A549 (cell line): ENCODE measurements at regions not wholly inside any gene's neighbourhood (a gene's known extent, or its start where the extent isn't known, plus 50 kb on each side); places are given as distances from the start of the nearest gene placed in this dataset.
"Not testable (repeated sequence)": the region's sequence is repeated elsewhere in the genome, so short reads cannot be mapped to it uniquely, and the experiment has no call there.

Experiments
- ATAC-seq, 2 experiments: fragments of 200-7000 bp in 1 of 2; fragments of >200 bp in 1 of 2; cut with Nextera tagmentation in 1 of 2; cut with Tn5 transposase in 1 of 2; 3 replicates each; pipeline versions ENCODE4 v1.8.0 to v1.9.1; 2018 to 2020; ENCODE audit warnings: mild to moderate bottlenecking in 1 of 2, moderate library complexity in 1 of 2
- CTCF ChIA-PET: fragments of 300-600 bp; sonication (Branson Sonifier 250); formaldehyde crosslinking; extraction: SDS; loops from one replicate; lab custom pipeline; 2021; ENCODE audit warnings: antibody characterized with exemption, inconsistent platforms; lab: Yijun Ruan, JAX
- POLR2A ChIA-PET: fragments of 350-600 bp; formaldehyde crosslinking; extraction: SDS; loops from one replicate; lab custom pipeline; 2021; ENCODE audit warnings: antibody characterized with exemption, inconsistent platforms; lab: Yijun Ruan, JAX
- DNase-seq, 2 experiments: peaks; one replicate each; pipeline versions ENCODE4 v3.0.0 to v3.0.0-alpha.2; 2011 to 2016; ENCODE audit warnings: low read depth in 1 of 2, low spot score in 1 of 2
- FAIRE-seq: peaks from 2 replicates; lab custom pipeline; 2011; peaks lifted over from hg19 to GRCh38; lab: Jason Lieb, UNC
- H3K27ac ChIP-seq, 2 experiments: fragments of >200 bp; sonication (Bioruptor Twin); formaldehyde crosslinking; 3 replicates each; pipeline ENCODE4 v1.5.1; 2016 to 2017
- H3K4me1 ChIP-seq: fragments of >200 bp; sonication (Bioruptor Twin); formaldehyde crosslinking; 3 replicates; pipeline ENCODE4 v1.6.1; 2016
- H3K4me2 ChIP-seq: fragments of >200 bp; sonication (Bioruptor Twin); formaldehyde crosslinking; 3 replicates; pipeline ENCODE4 v1.6.1; 2016
- H3K4me3 ChIP-seq: fragments of >200 bp; sonication (Bioruptor Twin); formaldehyde crosslinking; 3 replicates; pipeline ENCODE4 v1.5.1; 2016
- H3K9me3 ChIP-seq: fragments of >200 bp; sonication (Bioruptor Twin); formaldehyde crosslinking; 3 replicates; pipeline ENCODE4 v1.6.1; 2016
- BHLHE40 ChIP-seq: IDR thresholded peaks from 2 replicates; pipeline ENCODE4 v1.6.1; 2012; ENCODE audit warnings: low read depth, low read length, inconsistent platforms
- CBX8 ChIP-seq: fragments of 200-600 bp; sonication (generic); IDR thresholded peaks from 2 replicates; pipeline ENCODE4 v1.6.1; 2016
- CEBPB ChIP-seq, 2 experiments: fragments of >200 bp in 1 of 2; sonication (Bioruptor Twin) in 1 of 2; formaldehyde crosslinking in 1 of 2; IDR thresholded peaks; 2 replicates each; pipeline ENCODE4 v1.6.1; 2012 to 2016
- CHD2 ChIP-seq: fragments of 150-350 bp; IDR thresholded peaks from 2 replicates; pipeline ENCODE4 v1.6.1; 2014; ENCODE audit warnings: low read length; ENCODE audit not compliant: partially characterized antibody
- EHF ChIP-seq: fragments of 250-450 bp; sonication (Bioruptor Pico); IDR thresholded peaks from 2 replicates; pipeline ENCODE4 v1.5.0; 2020; ENCODE audit warnings: mild to moderate bottlenecking
- HOXA7 ChIP-seq: fragments of 250-450 bp; sonication (Bioruptor Pico); IDR thresholded peaks from 2 replicates; pipeline ENCODE4 v1.5.0; 2020; ENCODE audit warnings: mild to moderate bottlenecking, moderate library complexity
- HOXB13 ChIP-seq: fragments of 250-450 bp; sonication (Bioruptor Pico); IDR thresholded peaks from 2 replicates; pipeline ENCODE4 v1.5.0; 2020; ENCODE audit warnings: low read depth, mild to moderate bottlenecking, moderate library complexity
- JUN ChIP-seq, 2 experiments: fragments of >200 bp; sonication (Bioruptor Twin); formaldehyde crosslinking; IDR thresholded peaks; 2 replicates in 1 of 2; 3 replicates in 1 of 2; pipeline ENCODE4 v1.6.1; 2016 to 2017
- KDM1A ChIP-seq: fragments of 200-600 bp; sonication (generic); IDR thresholded peaks from 2 replicates; pipeline ENCODE4 v1.6.1; 2016; ENCODE audit warnings: low read depth, mild to moderate bottlenecking
- MAFK ChIP-seq: fragments of 450-650 bp; IDR thresholded peaks from 2 replicates; pipeline ENCODE4 v1.6.1; 2014; ENCODE audit not compliant: partially characterized antibody
- NFE2L2 ChIP-seq: fragments of 150-350 bp; conservative IDR thresholded peaks from 2 replicates; pipeline ENCODE4 v1.6.1; 2014; ENCODE audit warnings: low read length
- NPAS2 ChIP-seq: fragments of 250-450 bp; sonication (Bioruptor Pico); IDR thresholded peaks from 2 replicates; pipeline ENCODE4 v1.8.0; 2022; ENCODE audit warnings: mild to moderate bottlenecking, moderate library complexity, borderline replicate concordance
- NR3C1 ChIP-seq: fragments of >200 bp; sonication (Bioruptor Twin); formaldehyde crosslinking; IDR thresholded peaks from 3 replicates; pipeline ENCODE4 v1.6.1; 2017
- PHF8 ChIP-seq: fragments of 200-600 bp; sonication (generic); IDR thresholded peaks from 2 replicates; pipeline ENCODE4 v1.6.1; 2016; ENCODE audit warnings: low read depth, mild to moderate bottlenecking, antibody characterized with exemption, moderate library complexity, borderline replicate concordance
- POLR2AphosphoS2 ChIP-seq: conservative IDR thresholded peaks from 2 replicates; pipeline ENCODE4 v1.6.1; 2012; ENCODE audit warnings: low read length, improper control_type of control experiment, inconsistent platforms
- RFX5 ChIP-seq: fragments of 450-650 bp; IDR thresholded peaks from 2 replicates; pipeline ENCODE4 v1.7.1; 2014; ENCODE audit warnings: antibody characterized with exemption, mild to moderate bottlenecking, moderate library complexity
- ZNF302 ChIP-seq: fragments of 250-450 bp; sonication (Bioruptor Pico); IDR thresholded peaks from 2 replicates; pipeline ENCODE4 v1.9.0; 2021; ENCODE audit warnings: inconsistent platforms, mild to moderate bottlenecking, moderate library complexity
- ZSCAN20 ChIP-seq: fragments of 250-450 bp; sonication (Bioruptor Pico); IDR thresholded peaks from 2 replicates; pipeline ENCODE4 v1.8.0; 2022; ENCODE audit warnings: mild to moderate bottlenecking, moderate library complexity
- WGBS: methylation state at CpG from one replicate; pipeline ENCODE4 v1.1.6; 2017; ENCODE audit errors: missing lambda C conversion rate; 5-methylcytosine and 5-hydroxymethylcytosine counted together
- TF ChIP-seq, protein P1 (sequence below): IDR thresholded peaks from 2 replicates; pipeline ENCODE4 v1.6.1; 2012
- TF ChIP-seq, protein P2 (sequence below): fragments of 450-650 bp; IDR thresholded peaks from 2 replicates; pipeline ENCODE4 v1.6.1; 2014; ENCODE audit warnings: antibody characterized with exemption
- TF ChIP-seq, protein P3 (sequence below): fragments of >200 bp; sonication (Bioruptor Twin); formaldehyde crosslinking; IDR thresholded peaks from 3 replicates; pipeline ENCODE4 v1.5.1; 2016

DNA sequence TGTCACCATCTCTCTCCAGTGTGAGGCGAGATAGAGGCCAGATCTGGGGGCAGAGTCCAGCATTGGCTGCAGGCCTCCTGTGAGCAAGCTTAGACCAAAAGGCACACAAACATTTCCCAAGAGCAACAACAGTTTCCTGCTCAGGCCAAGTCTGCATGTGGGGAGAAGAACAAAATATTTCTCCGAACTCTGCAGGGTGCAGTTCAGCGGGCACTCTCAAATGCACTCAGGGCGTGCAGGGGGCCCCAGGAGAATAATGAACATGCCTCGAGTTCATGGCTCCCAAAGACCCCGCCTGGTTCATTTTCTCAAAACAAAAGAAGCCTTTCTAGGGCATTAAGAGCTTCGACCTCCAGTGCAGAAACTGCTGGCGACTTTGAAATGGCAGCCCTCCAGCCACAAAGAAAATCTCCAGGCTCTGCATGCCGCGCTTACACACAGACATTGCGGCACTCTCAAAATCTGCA is 57.8 kb upstream of the HELT start:
- WGBS, result 52% methylated on average over 11 of the region's 11 CpGs
- ChIA-PET CTCF (no interaction called here), POLR2A (no interaction called here)
- FAIRE-seq, result no peak
- TF ChIP-seq ZNF302 (CRISPR knock-in tag), result no peak
- TF ChIP-seq, protein P1, sequence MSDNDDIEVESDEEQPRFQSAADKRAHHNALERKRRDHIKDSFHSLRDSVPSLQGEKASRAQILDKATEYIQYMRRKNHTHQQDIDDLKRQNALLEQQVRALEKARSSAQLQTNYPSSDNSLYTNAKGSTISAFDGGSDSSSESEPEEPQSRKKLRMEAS, result no peak
- no peak for TF ChIP-seq NR3C1
- no peak for TF ChIP-seq PHF8
- TF ChIP-seq JUN (IDR thresholded peaks at IDR 0.05), result no peak
- no peak for TF ChIP-seq CEBPB (IDR thresholded peaks at IDR 0.05)
- TF ChIP-seq ZSCAN20, result no peak
- no peak for TF ChIP-seq HOXB13 (CRISPR knock-in tag)
- no peak for TF ChIP-seq NPAS2 (CRISPR knock-in tag)
- no peak for TF ChIP-seq EHF
- no peak for TF ChIP-seq CBX8
- Histone ChIP-seq H3K9me3 (no peaks in the 10 kb centered on the region), H3K4me3 (no peak overlapping the region), H3K4me1 (no peaks in the 10 kb centered on the region), H3K27ac (no peak overlapping the region), H3K4me2 (no peak overlapping the region)
- no peak for ATAC-seq
- no peak for DNase-seq

- POLR2A ChIA-PET, result no interaction called here
- CTCF ChIA-PET, result no interaction called here
- H3K9me3 ChIP-seq, result no peaks in the 10 kb centered on the region
- H3K4me2 ChIP-seq, result no peak overlapping the region
- FAIRE-seq (no peak), ATAC-seq (peak; percentile 47 to 78; a peak in 4 of 6 replicates), DNase-seq (no peak)
- H3K27ac ChIP-seq, result no peak overlapping the region
- H3K4me1 ChIP-seq, result no peaks in the 10 kb centered on the region
- 36% methylated on average over 8 of the region's 8 CpGs for WGBS
- H3K4me3 ChIP-seq, result no peak overlapping the region
- TF ChIP-seq MAFK (no peak), NFE2L2 (no peak), KDM1A (no peak), RFX5 (no peak), PHF8 (no peak)
- TF ChIP-seq, protein P2, sequence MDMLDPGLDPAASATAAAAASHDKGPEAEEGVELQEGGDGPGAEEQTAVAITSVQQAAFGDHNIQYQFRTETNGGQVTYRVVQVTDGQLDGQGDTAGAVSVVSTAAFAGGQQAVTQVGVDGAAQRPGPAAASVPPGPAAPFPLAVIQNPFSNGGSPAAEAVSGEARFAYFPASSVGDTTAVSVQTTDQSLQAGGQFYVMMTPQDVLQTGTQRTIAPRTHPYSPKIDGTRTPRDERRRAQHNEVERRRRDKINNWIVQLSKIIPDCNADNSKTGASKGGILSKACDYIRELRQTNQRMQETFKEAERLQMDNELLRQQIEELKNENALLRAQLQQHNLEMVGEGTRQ, result no peak
These were observed 56.6 kb upstream of the HELT start for GRCh38 chr4:184961660-184962059.

- ChIA-PET POLR2A (no interaction called here), CTCF (no interaction called here)
- no peak for ATAC-seq
These were observed 56.1 kb upstream of the HELT start for GRCh38 chr4:184962125-184962638.

DNA sequence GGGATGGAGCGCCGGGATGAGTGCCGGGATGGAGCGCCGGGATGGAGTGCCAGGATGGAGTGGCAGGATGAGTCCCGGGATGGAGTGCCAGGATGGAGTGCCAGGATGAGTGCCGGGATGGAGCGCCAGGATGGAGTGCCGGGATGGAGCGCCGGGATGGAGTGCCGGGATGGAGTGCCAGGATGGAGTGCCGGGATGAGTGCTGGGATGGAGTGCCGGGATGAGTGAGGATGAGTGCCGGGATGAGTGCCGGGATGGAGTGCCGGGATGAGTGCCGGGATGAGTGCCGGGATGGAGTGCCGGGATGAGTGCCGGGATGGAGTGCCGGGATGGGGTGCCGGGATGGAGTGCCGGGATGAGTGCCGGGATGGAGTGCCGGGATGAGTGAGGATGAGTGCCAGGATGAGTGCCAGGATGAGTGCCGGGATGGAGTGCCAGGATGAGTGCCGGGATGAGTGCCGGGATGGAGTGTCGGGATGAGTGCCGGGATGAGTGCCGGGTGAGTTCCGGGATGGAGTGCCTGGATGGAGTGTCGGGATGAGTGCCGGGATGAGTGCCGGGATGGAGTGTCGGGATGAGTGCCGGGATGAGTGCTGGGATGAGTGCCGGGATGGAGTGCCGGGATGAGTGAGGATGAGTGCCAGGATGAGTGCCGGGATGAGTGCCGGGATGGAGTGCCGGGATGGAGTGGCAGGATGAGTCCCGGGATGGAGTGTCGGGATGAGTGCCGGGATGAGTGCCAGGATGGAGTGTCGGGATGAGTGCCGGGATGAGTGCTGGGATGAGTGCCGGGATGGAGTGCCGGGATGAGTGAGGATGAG is 52.9 kb upstream of the HELT start:
- 72% methylated on average over 13 of the region's 50 CpGs for WGBS
- H3K4me2 ChIP-seq, CTCF ChIA-PET, H3K27ac ChIP-seq, ATAC-seq, H3K4me1 ChIP-seq, H3K4me3 ChIP-seq, H3K9me3 ChIP-seq, POLR2A ChIA-PET, DNase-seq, FAIRE-seq: not testable (repeated sequence)

More at GRCh38 chr4:184962125-184962638, 56.1 kb upstream of the HELT start:
- no peak overlapping the region for H3K4me2 ChIP-seq
- no peaks in the 10 kb centered on the region for H3K9me3 ChIP-seq
- TF ChIP-seq, protein P3, sequence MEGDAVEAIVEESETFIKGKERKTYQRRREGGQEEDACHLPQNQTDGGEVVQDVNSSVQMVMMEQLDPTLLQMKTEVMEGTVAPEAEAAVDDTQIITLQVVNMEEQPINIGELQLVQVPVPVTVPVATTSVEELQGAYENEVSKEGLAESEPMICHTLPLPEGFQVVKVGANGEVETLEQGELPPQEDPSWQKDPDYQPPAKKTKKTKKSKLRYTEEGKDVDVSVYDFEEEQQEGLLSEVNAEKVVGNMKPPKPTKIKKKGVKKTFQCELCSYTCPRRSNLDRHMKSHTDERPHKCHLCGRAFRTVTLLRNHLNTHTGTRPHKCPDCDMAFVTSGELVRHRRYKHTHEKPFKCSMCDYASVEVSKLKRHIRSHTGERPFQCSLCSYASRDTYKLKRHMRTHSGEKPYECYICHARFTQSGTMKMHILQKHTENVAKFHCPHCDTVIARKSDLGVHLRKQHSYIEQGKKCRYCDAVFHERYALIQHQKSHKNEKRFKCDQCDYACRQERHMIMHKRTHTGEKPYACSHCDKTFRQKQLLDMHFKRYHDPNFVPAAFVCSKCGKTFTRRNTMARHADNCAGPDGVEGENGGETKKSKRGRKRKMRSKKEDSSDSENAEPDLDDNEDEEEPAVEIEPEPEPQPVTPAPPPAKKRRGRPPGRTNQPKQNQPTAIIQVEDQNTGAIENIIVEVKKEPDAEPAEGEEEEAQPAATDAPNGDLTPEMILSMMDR, result no peak
- TF ChIP-seq RFX5 (no peak), HOXB13 (CRISPR knock-in tag) (no peak), ZSCAN20 (no peak), BHLHE40 (no peak), HOXA7 (CRISPR knock-in tag) (no peak), CHD2 (no peak), POLR2AphosphoS2 (no peak)
- no peak overlapping the region for H3K4me3 ChIP-seq
- no peak for FAIRE-seq
- WGBS, result 74% methylated on average over 7 of the region's 11 CpGs
- no peaks in the 10 kb centered on the region for H3K4me1 ChIP-seq
- DNase-seq, result no peak
- no peak overlapping the region for H3K27ac ChIP-seq

- ATAC-seq, DNase-seq, H3K4me1 ChIP-seq, H3K4me2 ChIP-seq, CTCF ChIA-PET, H3K27ac ChIP-seq, POLR2A ChIA-PET, H3K4me3 ChIP-seq, H3K9me3 ChIP-seq, FAIRE-seq: not testable (repeated sequence)
- WGBS, result 91% methylated on average over 15 of the region's 42 CpGs
These were observed 52.1 kb upstream of the HELT start for GRCh38 chr4:184966051-184966691.

- CTCF ChIA-PET, FAIRE-seq, ATAC-seq, DNase-seq, H3K4me2 ChIP-seq, POLR2A ChIA-PET, H3K27ac ChIP-seq, H3K4me3 ChIP-seq, H3K4me1 ChIP-seq, H3K9me3 ChIP-seq: not testable (repeated sequence)
- WGBS, result 71% methylated on average over 12 of the region's 15 CpGs
These were observed 50.6 kb upstream of the HELT start for GRCh38 chr4:184967699-184968098.
